ENCODE measurements at regions not wholly inside any gene's neighbourhood (a gene's known extent, or its start where the extent isn't known, plus 50 kb on each side); places are given as distances from the start of the nearest gene placed in this dataset.

- intact Hi-C loops (cut with micrococcal nuclease; ENCODE audit: unreplicated experiment) = loop anchor here (10.0 kb wide), 1 partner anchor 582 kb away; no protein-coding TSS in a partner anchor
- Histone ChIP-seq H2AFZ (peak overlapping the region; percentile 80), H3K9me2 (ENCODE audit: insufficient read depth) (no peaks in the 10 kb centered on the region), H3F3A (ENCODE audit: insufficient read depth, low read depth) (no peaks in the 10 kb centered on the region), H4K20me1 (ENCODE audit: insufficient read depth) (no peaks in the 10 kb centered on the region), H3K4me3 (peak overlapping the region; percentile 62), H3K9me3 (ENCODE audit: insufficient read depth, low read depth) (no peaks in the 10 kb centered on the region), H3K27me3 (ENCODE audit: insufficient read depth, low read depth) (peaks cover 16% of the 10 kb centered on the region; the same call in 1 of the 2 replicates), H3K4me1 (replicated peaks; ENCODE audit: insufficient read depth) (no peaks in the 10 kb centered on the region), H3K79me2 (ENCODE audit: low read depth) (no peaks in the 10 kb centered on the region), H3K36me3 (ENCODE audit: low read depth) (no peaks in the 10 kb centered on the region), H3K4me2 (peak overlapping the region; percentile 79), H3K27ac (no peak overlapping the region)
- TF ChIP-seq EZH2 (IDR thresholded peaks at IDR 0.05; ENCODE audit: low read depth) (no peak), CTCF (conservative IDR thresholded peaks at IDR 0.05) (no peak)
- no TSS peak for BruUV-seq (replicated peaks)
- ChIA-PET CTCF (interaction anchor here (0.6 to 0.7 kb wide), 2 partner anchors 285 to 962 kb away, joined by 3 to 9 read pairs; no protein-coding TSS in a partner anchor), POLR2A (ENCODE audit: unreplicated experiment) (no interaction called here)
- DNase-seq = peak in 1 of 2 experiments; percentile 39
Observed at GRCh38 chr4:71186566-71187403, 152.0 kb upstream of the SLC4A4 start.

GRCh38 chr4:71187404-71188155, 151.2 kb upstream of the SLC4A4 start:
- BruUV-seq (replicated peaks) = no TSS peak
- peak overlapping the region; percentile 62; the same call in 1 of the 2 replicates for H3K4me3 ChIP-seq
- H3K9me3 ChIP-seq (ENCODE audit: insufficient read depth, low read depth) = no peaks in the 10 kb centered on the region
- H3K27me3 ChIP-seq (ENCODE audit: insufficient read depth, low read depth) = peaks cover 16% of the 10 kb centered on the region; the same call in 1 of the 2 replicates
- peak in 1 of 2 experiments; percentile 5 for DNase-seq
- no peak for TF ChIP-seq EZH2 (IDR thresholded peaks at IDR 0.05; ENCODE audit: low read depth)
- TF ChIP-seq CTCF (conservative IDR thresholded peaks at IDR 0.05) = no peak
- H4K20me1 ChIP-seq (ENCODE audit: insufficient read depth) = no peaks in the 10 kb centered on the region
- no peaks in the 10 kb centered on the region for H3K36me3 ChIP-seq (ENCODE audit: low read depth)
- ChIA-PET POLR2A (ENCODE audit: unreplicated experiment) (no interaction called here), CTCF (interaction anchor here (0.6 kb wide), 1 partner anchor 286 kb away, joined by 9 read pairs; no protein-coding TSS in a partner anchor)
- H2AFZ ChIP-seq = no peak overlapping the region
- no peaks in the 10 kb centered on the region for H3K4me1 ChIP-seq (replicated peaks; ENCODE audit: insufficient read depth)
- intact Hi-C loops (cut with micrococcal nuclease; ENCODE audit: unreplicated experiment) = loop anchor here (10.0 kb wide), 1 partner anchor 583 kb away; no protein-coding TSS in a partner anchor
- no peaks in the 10 kb centered on the region for H3K9me2 ChIP-seq (ENCODE audit: insufficient read depth)
- H3F3A ChIP-seq (ENCODE audit: insufficient read depth, low read depth) = no peaks in the 10 kb centered on the region
- H3K79me2 ChIP-seq (ENCODE audit: low read depth) = no peaks in the 10 kb centered on the region
- H3K4me2 ChIP-seq = peak overlapping the region; percentile 79
- H3K27ac ChIP-seq = no peak overlapping the region

- ChIA-PET POLR2A (ENCODE audit: unreplicated experiment) (no interaction called here), CTCF (no interaction called here)
- Histone ChIP-seq H3K79me2 (ENCODE audit: low read depth) (no peaks in the 10 kb centered on the region), H3K36me3 (ENCODE audit: low read depth) (no peaks in the 10 kb centered on the region), H4K20me1 (ENCODE audit: insufficient read depth) (no peaks in the 10 kb centered on the region), H3K27me3 (ENCODE audit: insufficient read depth, low read depth) (peaks cover 16% of the 10 kb centered on the region; the same call in 1 of the 2 replicates), H2AFZ (no peak overlapping the region), H3F3A (ENCODE audit: insufficient read depth, low read depth) (no peaks in the 10 kb centered on the region), H3K9me2 (ENCODE audit: insufficient read depth) (no peaks in the 10 kb centered on the region), H3K4me3 (no peak overlapping the region), H3K4me2 (no peak overlapping the region; the same call in 1 of the 2 replicates), H3K27ac (no peak overlapping the region), H3K4me1 (replicated peaks; ENCODE audit: insufficient read depth) (no peaks in the 10 kb centered on the region), H3K9me3 (ENCODE audit: insufficient read depth, low read depth) (no peaks in the 10 kb centered on the region)
- intact Hi-C loops (cut with micrococcal nuclease; ENCODE audit: unreplicated experiment) = loop anchor here (10.0 kb wide), 1 partner anchor 583 kb away; no protein-coding TSS in a partner anchor
- BruUV-seq (replicated peaks) = no TSS peak
- TF ChIP-seq CTCF (conservative IDR thresholded peaks at IDR 0.05) (no peak), EZH2 (IDR thresholded peaks at IDR 0.05; ENCODE audit: low read depth) (no peak)
- DNase-seq = no peak
Observed at GRCh38 chr4:71188156-71188640, 150.6 kb upstream of the SLC4A4 start.

Measured in PC-9 (cell line).